Kidney (tissue), 13 donors: ENCODE measurements at regions not wholly inside any gene's neighbourhood (a gene's known extent, or its start where the extent isn't known, plus 50 kb on each side); places are given as distances from the start of the nearest gene placed in this dataset.

Experiments used
- DNase-seq, 5 donors: peaks; one replicate each; pipeline ENCODE4 v3.0.0-alpha.2; 2013 to 2020
- FAIRE-seq: peaks from 2 replicates; lab custom pipeline; 2012; peaks lifted over from hg19 to GRCh38; lab: Jason Lieb, UNC
- H3K27ac ChIP-seq, 2 donors: one replicate each; pipeline ENCODE4 v1.7.0; 2013; ENCODE audit warnings: low read depth in 2 of 2, low read length in 2 of 2, inconsistent platforms in 1 of 2
- H3K27me3 ChIP-seq: one replicate; pipeline ENCODE4 v1.7.1; 2013; ENCODE audit warnings: low read length, inconsistent platforms; ENCODE audit not compliant: control insufficient read depth, insufficient read depth
- H3K36me3 ChIP-seq, 3 donors: one replicate each; pipeline versions ENCODE4 v1.7.0 to v1.7.1; 2013; ENCODE audit warnings: low read length in 3 of 3, control low read depth in 1 of 3, inconsistent platforms in 1 of 3; ENCODE audit not compliant: insufficient read depth in 3 of 3, control insufficient read depth in 2 of 3
- H3K4me1 ChIP-seq, 3 donors: one replicate each; pipeline versions ENCODE4 v1.7.0 to v1.7.1; 2013; ENCODE audit warnings: low read length in 3 of 3, inconsistent platforms in 1 of 3, low read depth in 1 of 3; ENCODE audit not compliant: control insufficient read depth in 2 of 3, insufficient read depth in 2 of 3
- H3K4me3 ChIP-seq, 3 donors: one replicate each; pipeline versions ENCODE4 v1.7.0 to v1.8.1; 2013; ENCODE audit warnings: low read length in 3 of 3, control low read depth in 1 of 3, inconsistent platforms in 1 of 3
- H3K9ac ChIP-seq, 3 donors: one replicate each; pipeline versions ENCODE4 v1.7.0 to v1.7.1; 2013; ENCODE audit warnings: low read length in 3 of 3, control low read depth in 1 of 3, inconsistent platforms in 1 of 3
- H3K9me3 ChIP-seq, 3 donors: one replicate each; pipeline versions ENCODE4 v1.7.0 to v1.7.1; 2013; ENCODE audit warnings: low read length in 3 of 3, control low read depth in 1 of 3, inconsistent platforms in 1 of 3; ENCODE audit not compliant: control insufficient read depth in 2 of 3, insufficient read depth in 1 of 3
- CTCF ChIP-seq: IDR thresholded peaks from 3 replicates; pipeline ENCODE4 v1.5.1; 2012; ENCODE audit warnings: mild to moderate bottlenecking, moderate library complexity, borderline replicate concordance; ENCODE audit not compliant: insufficient read depth; ENCODE audit errors: extremely low read depth
- intact Hi-C: fragments of 100-400 bp; cut with DNase I; formaldehyde crosslinking; loops from one replicate; pipeline ENCODE4 v1.11.1; 2022
- donor health status: control.
- donor health status: control.
- donor health status: control.
- donor health status: control.
- donor health status: control.
- donor health status: DM: yes; HTN: yes; CAD: no.
- donor health status: Normal renal cell carcinoma (clear cell type).

GRCh38 chr21:18476639-18477038 is 73.1 kb upstream of the TMPRSS15 start:
- Histone ChIP-seq H3K4me3 (no peak overlapping the region), H3K27me3 (no peaks in the 10 kb centered on the region), H3K9me3 (no peaks in the 10 kb centered on the region), H3K4me1 (no peaks in the 10 kb centered on the region), H3K27ac (no peak overlapping the region), H3K36me3 (no peaks in the 10 kb centered on the region), H3K9ac (no peak overlapping the region)
- no peak for TF ChIP-seq CTCF
- DNase-seq (no peak), FAIRE-seq (no peak)
- intact Hi-C loops, result no loop called here

- H3K27me3 ChIP-seq, result no peaks in the 10 kb centered on the region
- no peak overlapping the region for H3K27ac ChIP-seq
- intact Hi-C loops, result no loop called here
- H3K9me3 ChIP-seq, result no peaks in the 10 kb centered on the region
- no peaks in the 10 kb centered on the region for H3K4me1 ChIP-seq
- no peak for DNase-seq
- TF ChIP-seq CTCF, result no peak
- no peak for FAIRE-seq
- H3K36me3 ChIP-seq, result no peaks in the 10 kb centered on the region
- no peak overlapping the region for H3K4me3 ChIP-seq
- H3K9ac ChIP-seq, result no peak overlapping the region
Observed at GRCh38 chr21:18477043-18477442, 73.5 kb upstream of the TMPRSS15 start.

GRCh38 chr21:18478513-18478912 is 74.9 kb upstream of the TMPRSS15 start:
- no peak overlapping the region for H3K9ac ChIP-seq
- FAIRE-seq (no peak), DNase-seq (no peak)
- TF ChIP-seq CTCF, result no peak
- H3K4me3 ChIP-seq, result no peak overlapping the region
- no peaks in the 10 kb centered on the region for H3K27me3 ChIP-seq
- intact Hi-C loops, result no loop called here
- no peaks in the 10 kb centered on the region for H3K9me3 ChIP-seq
- no peak overlapping the region for H3K27ac ChIP-seq
- H3K36me3 ChIP-seq, result no peaks in the 10 kb centered on the region
- no peaks in the 10 kb centered on the region for H3K4me1 ChIP-seq

- no peak overlapping the region for H3K27ac ChIP-seq
- no peak for TF ChIP-seq CTCF
- FAIRE-seq, result no peak
- intact Hi-C loops, result no loop called here
- H3K4me1 ChIP-seq, result no peaks in the 10 kb centered on the region
- no peaks in the 10 kb centered on the region for H3K27me3 ChIP-seq
- DNase-seq, result no peak
- H3K4me3 ChIP-seq, result no peak overlapping the region
- H3K36me3 ChIP-seq, result no peaks in the 10 kb centered on the region
- no peaks in the 10 kb centered on the region for H3K9me3 ChIP-seq
- H3K9ac ChIP-seq, result no peak overlapping the region
Observed at GRCh38 chr21:18488252-18488651, 84.7 kb upstream of the TMPRSS15 start.
